ENCODE measurements at regions not wholly inside any gene's neighbourhood (a gene's known extent, or its start where the extent isn't known, plus 50 kb on each side); places are given as distances from the start of the nearest gene placed in this dataset.

GRCh38 chr13:34028496-34029442, 210.8 kb downstream of the RFC3 start:
- Histone ChIP-seq H3K4me3 (ENCODE audit: low read length) (no peak overlapping the region), H3K27ac (ENCODE audit: low read depth, low read length) (no peak overlapping the region), H3K4me1 (ENCODE audit: insufficient read depth, low read length) (no peaks in the 10 kb centered on the region), H3K27me3 (ENCODE audit: insufficient read depth, low read length) (no peaks in the 10 kb centered on the region), H3K9ac (ENCODE audit: low read depth, low read length) (no peak overlapping the region), H3K36me3 (ENCODE audit: insufficient read depth, low read length) (no peaks in the 10 kb centered on the region), H3K9me3 (ENCODE audit: insufficient read depth, low read depth, low read length) (peaks cover 7% of the 10 kb centered on the region; the same call in 1 of the 2 replicates)
- WGBS = 98% methylated on average over 2 of the region's 5 CpGs

- Histone ChIP-seq H3K36me3 (ENCODE audit: insufficient read depth, low read length) (no peaks in the 10 kb centered on the region), H3K9ac (ENCODE audit: low read depth, low read length) (no peak overlapping the region), H3K4me3 (ENCODE audit: low read length) (no peak overlapping the region), H3K27me3 (ENCODE audit: insufficient read depth, low read length) (no peaks in the 10 kb centered on the region), H3K27ac (ENCODE audit: low read depth, low read length) (no peak overlapping the region), H3K9me3 (ENCODE audit: insufficient read depth, low read depth, low read length) (peaks cover 7% of the 10 kb centered on the region; the same call in 1 of the 2 replicates), H3K4me1 (ENCODE audit: insufficient read depth, low read length) (no peaks in the 10 kb centered on the region)
These were observed 212.8 kb downstream of the RFC3 start for GRCh38 chr13:34030782-34031181.

- Histone ChIP-seq H3K4me3 (ENCODE audit: low read length) (no peak overlapping the region), H3K4me1 (ENCODE audit: insufficient read depth, low read length) (no peaks in the 10 kb centered on the region), H3K27ac (ENCODE audit: low read depth, low read length) (no peak overlapping the region), H3K27me3 (ENCODE audit: insufficient read depth, low read length) (no peaks in the 10 kb centered on the region), H3K9ac (ENCODE audit: low read depth, low read length) (no peak overlapping the region), H3K36me3 (ENCODE audit: insufficient read depth, low read length) (no peaks in the 10 kb centered on the region), H3K9me3 (ENCODE audit: insufficient read depth, low read depth, low read length) (0 out of 2 replicates have a peak, but pooled peaks cover under 1% of the 10 kb centered on the region)
- 95% methylated on average over 4 of the region's 4 CpGs for WGBS
These were observed 213.7 kb downstream of the RFC3 start for GRCh38 chr13:34031610-34032009.

- H3K9me3 ChIP-seq (ENCODE audit: insufficient read depth, low read depth, low read length) = no peaks in the 10 kb centered on the region
- H3K27ac ChIP-seq (ENCODE audit: low read depth, low read length) = no peak overlapping the region
- H3K4me3 ChIP-seq (ENCODE audit: low read length) = no peak overlapping the region
- no peaks in the 10 kb centered on the region for H3K36me3 ChIP-seq (ENCODE audit: insufficient read depth, low read length)
- 93% methylated on average over 5 of the region's 5 CpGs for WGBS
- H3K9ac ChIP-seq (ENCODE audit: low read depth, low read length) = no peak overlapping the region
- H3K27me3 ChIP-seq (ENCODE audit: insufficient read depth, low read length) = no peaks in the 10 kb centered on the region
- H3K4me1 ChIP-seq (ENCODE audit: insufficient read depth, low read length) = peaks cover 17% of the 10 kb centered on the region; the same call in 1 of the 2 replicates
These were observed 216.5 kb downstream of the RFC3 start for GRCh38 chr13:34034411-34034810.

GRCh38 chr13:34035178-34035577, 217.2 kb downstream of the RFC3 start:
- H3K4me3 ChIP-seq (ENCODE audit: low read length) = no peak overlapping the region
- WGBS = 96% methylated on average over 4 of the region's 4 CpGs
- no peaks in the 10 kb centered on the region for H3K36me3 ChIP-seq (ENCODE audit: insufficient read depth, low read length)
- H3K27ac ChIP-seq (ENCODE audit: low read depth, low read length) = no peak overlapping the region
- H3K27me3 ChIP-seq (ENCODE audit: insufficient read depth, low read length) = no peaks in the 10 kb centered on the region
- H3K4me1 ChIP-seq (ENCODE audit: insufficient read depth, low read length) = peaks cover 17% of the 10 kb centered on the region; the same call in 1 of the 2 replicates
- H3K9ac ChIP-seq (ENCODE audit: low read depth, low read length) = no peak overlapping the region
- H3K9me3 ChIP-seq (ENCODE audit: insufficient read depth, low read depth, low read length) = no peaks in the 10 kb centered on the region

- Histone ChIP-seq H3K9ac (ENCODE audit: low read depth, low read length) (no peak overlapping the region), H3K4me1 (ENCODE audit: insufficient read depth, low read length) (peaks cover 17% of the 10 kb centered on the region; the same call in 1 of the 2 replicates), H3K4me3 (ENCODE audit: low read length) (no peak overlapping the region), H3K36me3 (ENCODE audit: insufficient read depth, low read length) (no peaks in the 10 kb centered on the region), H3K9me3 (ENCODE audit: insufficient read depth, low read depth, low read length) (no peaks in the 10 kb centered on the region), H3K27me3 (ENCODE audit: insufficient read depth, low read length) (no peaks in the 10 kb centered on the region), H3K27ac (ENCODE audit: low read depth, low read length) (no peak overlapping the region)
- 96% methylated on average over 3 of the region's 3 CpGs for whole genome bisulfite sequencing
These were observed 217.9 kb downstream of the RFC3 start for GRCh38 chr13:34035676-34036325.

- Histone ChIP-seq H3K27ac (ENCODE audit: low read depth, low read length) (no peak overlapping the region), H3K9me3 (ENCODE audit: insufficient read depth, low read depth, low read length) (no peaks in the 10 kb centered on the region), H3K9ac (ENCODE audit: low read depth, low read length) (no peak overlapping the region), H3K4me3 (ENCODE audit: low read length) (no peak overlapping the region), H3K36me3 (ENCODE audit: insufficient read depth, low read length) (no peaks in the 10 kb centered on the region), H3K27me3 (ENCODE audit: insufficient read depth, low read length) (no peaks in the 10 kb centered on the region), H3K4me1 (ENCODE audit: insufficient read depth, low read length) (peaks cover 17% of the 10 kb centered on the region; the same call in 1 of the 2 replicates)
- WGBS = 90% methylated on average over 7 of the region's 7 CpGs
These were observed 219.9 kb downstream of the RFC3 start for GRCh38 chr13:34037636-34038540.

GRCh38 chr13:34038541-34039068, 220.7 kb downstream of the RFC3 start:
- H3K27ac ChIP-seq (ENCODE audit: low read depth, low read length) = no peak overlapping the region
- no peak overlapping the region for H3K4me3 ChIP-seq (ENCODE audit: low read length)
- no peak overlapping the region for H3K9ac ChIP-seq (ENCODE audit: low read depth, low read length)
- no peaks in the 10 kb centered on the region for H3K36me3 ChIP-seq (ENCODE audit: insufficient read depth, low read length)
- WGBS = 84% methylated on average over 5 of the region's 5 CpGs
- H3K9me3 ChIP-seq (ENCODE audit: insufficient read depth, low read depth, low read length) = no peaks in the 10 kb centered on the region
- peaks cover 17% of the 10 kb centered on the region; the same call in 1 of the 2 replicates for H3K4me1 ChIP-seq (ENCODE audit: insufficient read depth, low read length)
- no peaks in the 10 kb centered on the region for H3K27me3 ChIP-seq (ENCODE audit: insufficient read depth, low read length)

- no peak overlapping the region for H3K27ac ChIP-seq (ENCODE audit: low read depth, low read length)
- H3K4me1 ChIP-seq (ENCODE audit: insufficient read depth, low read length) = peaks cover 17% of the 10 kb centered on the region; the same call in 1 of the 2 replicates
- no peak overlapping the region for H3K9ac ChIP-seq (ENCODE audit: low read depth, low read length)
- no peak overlapping the region for H3K4me3 ChIP-seq (ENCODE audit: low read length)
- 91% methylated on average over 1 of the region's 1 CpG for WGBS
- H3K9me3 ChIP-seq (ENCODE audit: insufficient read depth, low read depth, low read length) = no peaks in the 10 kb centered on the region
- H3K36me3 ChIP-seq (ENCODE audit: insufficient read depth, low read length) = no peaks in the 10 kb centered on the region
- no peaks in the 10 kb centered on the region for H3K27me3 ChIP-seq (ENCODE audit: insufficient read depth, low read length)
These were observed 221.7 kb downstream of the RFC3 start for GRCh38 chr13:34039678-34040077.

- Histone ChIP-seq H3K36me3 (ENCODE audit: insufficient read depth, low read length) (no peaks in the 10 kb centered on the region), H3K27ac (ENCODE audit: low read depth, low read length) (no peak overlapping the region), H3K27me3 (ENCODE audit: insufficient read depth, low read length) (no peaks in the 10 kb centered on the region), H3K4me1 (ENCODE audit: insufficient read depth, low read length) (peaks cover 17% of the 10 kb centered on the region; the same call in 1 of the 2 replicates), H3K9me3 (ENCODE audit: insufficient read depth, low read depth, low read length) (no peaks in the 10 kb centered on the region), H3K4me3 (ENCODE audit: low read length) (no peak overlapping the region), H3K9ac (ENCODE audit: low read depth, low read length) (no peak overlapping the region)
- 93% methylated on average over 4 of the region's 4 CpGs for WGBS
These were observed 222.9 kb downstream of the RFC3 start for GRCh38 chr13:34040863-34041262.
